H1 (cell line): ENCODE measurements at regions not wholly inside any gene's neighbourhood (a gene's known extent, or its start where the extent isn't known, plus 50 kb on each side); places are given as distances from the start of the nearest gene placed in this dataset.

Experiments
- BRCA1 ChIP-seq: IDR thresholded peaks from 2 replicates; pipeline ENCODE4 v1.6.1; 2012; ENCODE audit warnings: low read depth, low read length, improper control_type of control experiment
- CTBP2 ChIP-seq: IDR thresholded peaks from 2 replicates; pipeline ENCODE4 v1.7.0; 2011; ENCODE audit warnings: borderline replicate concordance, mild to moderate bottlenecking, moderate library complexity, mixed read lengths, low read length; ENCODE audit not compliant: insufficient read depth, insufficient read length
- KDM1A ChIP-seq: fragments of 200-600, 300-600 bp; sonication (generic); IDR thresholded peaks from 2 replicates; pipeline ENCODE4 v1.7.1; 2016; ENCODE audit warnings: mild to moderate bottlenecking, low read length, borderline replicate concordance
- MAFK ChIP-seq: IDR thresholded peaks from 2 replicates; pipeline ENCODE4 v1.6.1; 2012; ENCODE audit warnings: low read depth, mild to moderate bottlenecking, improper control_type of control experiment, low read length
- RFX5 ChIP-seq: IDR thresholded peaks from 2 replicates; pipeline ENCODE4 v1.6.1; 2011; ENCODE audit warnings: low read depth, low read length, improper control_type of control experiment, borderline replicate concordance
- TF ChIP-seq, protein P1 (sequence below), 3 experiments: IDR thresholded peaks; 1 replicate in 2 of 3; 2 replicates in 1 of 3; pipeline versions ENCODE4 v1.5.1 to v1.6.1; 2011; ENCODE audit warnings: low read length in 3 of 3, mild to moderate bottlenecking in 3 of 3, inconsistent platforms in 2 of 3, low read depth in 1 of 3, moderate library complexity in 1 of 3; ENCODE audit not compliant: insufficient read depth in 1 of 3; ENCODE audit errors: control extremely low read depth in 1 of 3

DNA sequence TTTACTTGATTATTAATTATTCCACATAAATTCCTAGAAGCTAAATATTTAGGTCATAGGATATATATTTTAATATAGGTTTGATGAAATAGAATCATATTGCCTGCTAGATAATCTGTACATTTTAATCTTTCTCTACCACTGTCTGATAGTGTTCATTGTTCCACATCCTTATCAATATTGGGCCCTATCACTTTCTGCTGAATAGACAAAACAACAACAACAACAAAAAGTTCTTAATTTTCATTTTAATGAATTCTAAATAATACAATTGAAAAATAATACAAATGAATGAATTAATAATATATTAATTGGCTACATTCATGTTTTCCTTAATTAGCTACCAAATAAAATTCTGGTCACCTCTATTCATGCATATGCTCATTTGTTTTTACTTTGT lies 1437.2 kb downstream of the LRFN5 start (continued):
- TF ChIP-seq CTBP2 (no peak), MAFK (no peak), BRCA1 (no peak), KDM1A (no peak), RFX5 (no peak)
- TF ChIP-seq, protein P1, sequence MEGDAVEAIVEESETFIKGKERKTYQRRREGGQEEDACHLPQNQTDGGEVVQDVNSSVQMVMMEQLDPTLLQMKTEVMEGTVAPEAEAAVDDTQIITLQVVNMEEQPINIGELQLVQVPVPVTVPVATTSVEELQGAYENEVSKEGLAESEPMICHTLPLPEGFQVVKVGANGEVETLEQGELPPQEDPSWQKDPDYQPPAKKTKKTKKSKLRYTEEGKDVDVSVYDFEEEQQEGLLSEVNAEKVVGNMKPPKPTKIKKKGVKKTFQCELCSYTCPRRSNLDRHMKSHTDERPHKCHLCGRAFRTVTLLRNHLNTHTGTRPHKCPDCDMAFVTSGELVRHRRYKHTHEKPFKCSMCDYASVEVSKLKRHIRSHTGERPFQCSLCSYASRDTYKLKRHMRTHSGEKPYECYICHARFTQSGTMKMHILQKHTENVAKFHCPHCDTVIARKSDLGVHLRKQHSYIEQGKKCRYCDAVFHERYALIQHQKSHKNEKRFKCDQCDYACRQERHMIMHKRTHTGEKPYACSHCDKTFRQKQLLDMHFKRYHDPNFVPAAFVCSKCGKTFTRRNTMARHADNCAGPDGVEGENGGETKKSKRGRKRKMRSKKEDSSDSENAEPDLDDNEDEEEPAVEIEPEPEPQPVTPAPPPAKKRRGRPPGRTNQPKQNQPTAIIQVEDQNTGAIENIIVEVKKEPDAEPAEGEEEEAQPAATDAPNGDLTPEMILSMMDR (IDR thresholded peaks at IDR 0.05; ENCODE audit: control extremely low read depth in 1 of 3, insufficient read depth in 1 of 3, low read depth in 1 of 3, low read length in 3 of 3), result no peak
- TF ChIP-seq, all 59 proteins: peak for 0
